ENCODE measurements at regions not wholly inside any gene's neighbourhood (a gene's known extent, or its start where the extent isn't known, plus 50 kb on each side); places are given as distances from the start of the nearest gene placed in this dataset.

DNA sequence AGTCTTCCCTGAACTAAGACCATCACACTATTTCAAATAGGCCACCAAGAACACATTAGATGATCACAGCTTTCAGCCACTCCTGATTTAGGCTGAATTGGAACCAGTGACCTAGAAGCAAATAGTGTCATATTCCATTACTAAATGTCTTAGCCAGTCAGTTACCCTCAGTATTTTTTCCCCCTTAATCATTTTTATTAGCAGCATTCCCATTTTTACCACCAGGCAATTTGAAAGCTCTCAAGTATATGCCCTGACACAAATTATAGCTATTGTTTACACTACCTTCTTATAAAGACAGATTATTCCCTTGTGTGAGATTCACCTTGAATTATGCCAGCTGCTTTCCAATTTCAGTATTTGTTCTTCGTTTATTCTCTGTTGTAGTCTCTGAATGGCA lies 1146.9 kb downstream of the PDHA2 start (continued):
- TF ChIP-seq, protein P1, sequence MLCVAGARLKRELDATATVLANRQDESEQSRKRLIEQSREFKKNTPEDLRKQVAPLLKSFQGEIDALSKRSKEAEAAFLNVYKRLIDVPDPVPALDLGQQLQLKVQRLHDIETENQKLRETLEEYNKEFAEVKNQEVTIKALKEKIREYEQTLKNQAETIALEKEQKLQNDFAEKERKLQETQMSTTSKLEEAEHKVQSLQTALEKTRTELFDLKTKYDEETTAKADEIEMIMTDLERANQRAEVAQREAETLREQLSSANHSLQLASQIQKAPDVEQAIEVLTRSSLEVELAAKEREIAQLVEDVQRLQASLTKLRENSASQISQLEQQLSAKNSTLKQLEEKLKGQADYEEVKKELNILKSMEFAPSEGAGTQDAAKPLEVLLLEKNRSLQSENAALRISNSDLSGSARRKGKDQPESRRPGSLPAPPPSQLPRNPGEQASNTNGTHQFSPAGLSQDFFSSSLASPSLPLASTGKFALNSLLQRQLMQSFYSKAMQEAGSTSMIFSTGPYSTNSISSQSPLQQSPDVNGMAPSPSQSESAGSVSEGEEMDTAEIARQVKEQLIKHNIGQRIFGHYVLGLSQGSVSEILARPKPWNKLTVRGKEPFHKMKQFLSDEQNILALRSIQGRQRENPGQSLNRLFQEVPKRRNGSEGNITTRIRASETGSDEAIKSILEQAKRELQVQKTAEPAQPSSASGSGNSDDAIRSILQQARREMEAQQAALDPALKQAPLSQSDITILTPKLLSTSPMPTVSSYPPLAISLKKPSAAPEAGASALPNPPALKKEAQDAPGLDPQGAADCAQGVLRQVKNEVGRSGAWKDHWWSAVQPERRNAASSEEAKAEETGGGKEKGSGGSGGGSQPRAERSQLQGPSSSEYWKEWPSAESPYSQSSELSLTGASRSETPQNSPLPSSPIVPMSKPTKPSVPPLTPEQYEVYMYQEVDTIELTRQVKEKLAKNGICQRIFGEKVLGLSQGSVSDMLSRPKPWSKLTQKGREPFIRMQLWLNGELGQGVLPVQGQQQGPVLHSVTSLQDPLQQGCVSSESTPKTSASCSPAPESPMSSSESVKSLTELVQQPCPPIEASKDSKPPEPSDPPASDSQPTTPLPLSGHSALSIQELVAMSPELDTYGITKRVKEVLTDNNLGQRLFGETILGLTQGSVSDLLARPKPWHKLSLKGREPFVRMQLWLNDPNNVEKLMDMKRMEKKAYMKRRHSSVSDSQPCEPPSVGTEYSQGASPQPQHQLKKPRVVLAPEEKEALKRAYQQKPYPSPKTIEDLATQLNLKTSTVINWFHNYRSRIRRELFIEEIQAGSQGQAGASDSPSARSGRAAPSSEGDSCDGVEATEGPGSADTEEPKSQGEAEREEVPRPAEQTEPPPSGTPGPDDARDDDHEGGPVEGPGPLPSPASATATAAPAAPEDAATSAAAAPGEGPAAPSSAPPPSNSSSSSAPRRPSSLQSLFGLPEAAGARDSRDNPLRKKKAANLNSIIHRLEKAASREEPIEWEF (IDR thresholded peaks at IDR 0.05; ENCODE audit: insufficient replicate concordance, low read depth, low read length): no peak
- no peak for TF ChIP-seq KLF5 (IDR thresholded peaks at IDR 0.05; ENCODE audit: partially characterized antibody)
- no peak for TF ChIP-seq STAT1 (conservative IDR thresholded peaks at IDR 0.05)

DNA sequence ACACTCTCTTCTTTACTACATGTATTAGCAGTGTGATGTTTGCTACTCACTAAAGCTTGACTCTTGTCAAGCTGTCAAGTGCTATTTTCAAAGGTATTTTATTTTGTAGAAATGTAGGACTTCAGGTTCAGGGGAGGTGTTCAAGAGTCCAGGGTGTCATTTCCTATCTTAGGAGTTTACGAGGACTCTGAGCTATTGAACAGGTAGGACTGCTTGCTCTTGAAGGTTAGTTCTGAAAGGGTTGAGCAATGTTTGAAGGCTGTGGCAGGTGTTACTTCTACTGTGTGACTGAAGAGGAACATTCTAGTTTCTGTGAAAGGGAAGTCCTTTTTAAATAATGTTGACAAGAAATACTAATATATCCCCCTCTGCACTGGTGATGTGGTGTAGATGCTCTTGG lies 1151.2 kb downstream of the PDHA2 start:
- 0% methylated on average over 1 of the region's 1 CpG for WGBS (ENCODE audit: insufficient coverage, insufficient replicate concordance, low lambda C conversion rate, missing lambda C conversion rate)
- Histone ChIP-seq H2AFZ (ENCODE audit: control insufficient read depth, low read depth, low read length) (no peak overlapping the region), H3K9ac (ENCODE audit: control insufficient read depth, insufficient read depth, low read length) (no peak overlapping the region), H3K36me3 (ENCODE audit: control insufficient read depth in 2 of 2, insufficient read depth in 2 of 2, low read length in 1 of 2) (no peaks in the 10 kb centered on the region), H3K27ac (ENCODE audit: control insufficient read depth, insufficient read depth) (no peak overlapping the region), H3K79me2 (ENCODE audit: control insufficient read depth, insufficient read depth, low read length) (no peaks in the 10 kb centered on the region), H3K9me3 (replicated peaks; ENCODE audit: control insufficient read depth, insufficient read depth, low read length) (no peaks in the 10 kb centered on the region), H3K4me2 (ENCODE audit: control insufficient read depth, insufficient read depth) (no peak overlapping the region), H4K20me1 (ENCODE audit: control insufficient read depth, insufficient read depth) (no peaks in the 10 kb centered on the region), H3K4me1 (ENCODE audit: control insufficient read depth, insufficient read depth, low read length) (no peaks in the 10 kb centered on the region), H3K4me3 (no peak overlapping the region), H3K27me3 (replicated peaks in 1 of 2; ENCODE audit: control insufficient read depth in 2 of 2, insufficient read depth in 2 of 2, low read length in 1 of 2) (no peaks in the 10 kb centered on the region)
- RAD21 ChIA-PET (ENCODE audit: unreplicated experiment): no interaction called here
- no peak for FAIRE-seq
- in situ Hi-C loops (cut with MboI) (no loop called here), intact Hi-C loops (cut with micrococcal nuclease; ENCODE audit: unreplicated experiment) (no loop called here)
- TF ChIP-seq POLR2AphosphoS5 (IDR thresholded peaks at IDR 0.05; ENCODE audit: low read length): no peak
- no peak for TF ChIP-seq NR2C1 (IDR thresholded peaks at IDR 0.05)
- no peak for TF ChIP-seq BRCA1 (IDR thresholded peaks at IDR 0.05; ENCODE audit: low read depth, low read length)
- TF ChIP-seq, protein P2, sequence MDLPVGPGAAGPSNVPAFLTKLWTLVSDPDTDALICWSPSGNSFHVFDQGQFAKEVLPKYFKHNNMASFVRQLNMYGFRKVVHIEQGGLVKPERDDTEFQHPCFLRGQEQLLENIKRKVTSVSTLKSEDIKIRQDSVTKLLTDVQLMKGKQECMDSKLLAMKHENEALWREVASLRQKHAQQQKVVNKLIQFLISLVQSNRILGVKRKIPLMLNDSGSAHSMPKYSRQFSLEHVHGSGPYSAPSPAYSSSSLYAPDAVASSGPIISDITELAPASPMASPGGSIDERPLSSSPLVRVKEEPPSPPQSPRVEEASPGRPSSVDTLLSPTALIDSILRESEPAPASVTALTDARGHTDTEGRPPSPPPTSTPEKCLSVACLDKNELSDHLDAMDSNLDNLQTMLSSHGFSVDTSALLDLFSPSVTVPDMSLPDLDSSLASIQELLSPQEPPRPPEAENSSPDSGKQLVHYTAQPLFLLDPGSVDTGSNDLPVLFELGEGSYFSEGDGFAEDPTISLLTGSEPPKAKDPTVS (IDR thresholded peaks at IDR 0.05; ENCODE audit: low read depth, low read length): no peak
- no peak for TF ChIP-seq ESRRA (IDR thresholded peaks at IDR 0.05; ENCODE audit: low read length)
- TF ChIP-seq NR2C2 (IDR thresholded peaks at IDR 0.05; ENCODE audit: borderline replicate concordance, control insufficient read depth, insufficient read length, low read depth): no peak
- no peak for TF ChIP-seq EGR1 (IDR thresholded peaks at IDR 0.05; ENCODE audit: borderline replicate concordance in 1 of 2, low read depth in 2 of 2, low read length in 2 of 2)
- TF ChIP-seq SRF (IDR thresholded peaks at IDR 0.05; ENCODE audit: low read depth in 2 of 2, low read length in 2 of 2): no peak
- no peak for TF ChIP-seq SREBF2 (IDR thresholded peaks at IDR 0.05; ENCODE audit: low read length)
- TF ChIP-seq, protein P3, sequence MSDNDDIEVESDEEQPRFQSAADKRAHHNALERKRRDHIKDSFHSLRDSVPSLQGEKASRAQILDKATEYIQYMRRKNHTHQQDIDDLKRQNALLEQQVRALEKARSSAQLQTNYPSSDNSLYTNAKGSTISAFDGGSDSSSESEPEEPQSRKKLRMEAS (IDR thresholded peaks at IDR 0.05; ENCODE audit: low read depth, low read length): no peak
- no peak for TF ChIP-seq IKZF2 (IDR thresholded peaks at IDR 0.05)
- TF ChIP-seq RBBP5 (conservative IDR thresholded peaks at IDR 0.05): no peak
- ATAC-seq: no peak
- DNase-seq (ENCODE audit: low read depth, low spot score): no peak
- no TSS peak for BruUV-seq (replicated peaks)
- CTCF ChIA-PET: no interaction called here
- POLR2A ChIA-PET: no interaction called here
- SMC1A ChIA-PET (ENCODE audit: uncharacterized antibody, unreplicated experiment): interaction anchor here (1.0 kb wide), 1 partner anchor 14 kb away, joined by 3 read pairs; no protein-coding TSS in a partner anchor

Data from GM12878 (cell line).